GM20000 (cell line): ENCODE measurements at regions not wholly inside any gene's neighbourhood (a gene's known extent, or its start where the extent isn't known, plus 50 kb on each side); places are given as distances from the start of the nearest gene placed in this dataset.

Experiments used
- DNase-seq: peaks from one replicate; pipeline ENCODE4 v3.0.0; 2012; ENCODE audit warnings: low spot score
- CTCF ChIP-seq: IDR thresholded peaks from 2 replicates; pipeline ENCODE4 v1.5.1; 2012; ENCODE audit warnings: mild to moderate bottlenecking, control low read depth; ENCODE audit errors: extremely low read depth, missing control alignments

GRCh38 chr18:39692367-39693015 lies 2126.9 kb upstream of the CELF4 start:
- no peak for DNase-seq
- TF ChIP-seq CTCF: no peak

- DNase-seq: no peak
- TF ChIP-seq CTCF: no peak
Observed at GRCh38 chr18:39685303-39685902, 2119.8 kb upstream of the CELF4 start.

GRCh38 chr18:39681061-39681460 lies 2115.5 kb upstream of the CELF4 start:
- TF ChIP-seq CTCF: no peak
- no peak for DNase-seq

- DNase-seq: no peak
- TF ChIP-seq CTCF: no peak
Observed at GRCh38 chr18:39675906-39676305, 2110.3 kb upstream of the CELF4 start.

GRCh38 chr18:39675368-39675767 lies 2109.8 kb upstream of the CELF4 start:
- TF ChIP-seq CTCF: no peak
- DNase-seq: no peak

GRCh38 chr18:39672171-39672570 lies 2106.6 kb upstream of the CELF4 start:
- no peak for TF ChIP-seq CTCF
- DNase-seq: no peak

GRCh38 chr18:39667905-39668304 lies 2102.3 kb upstream of the CELF4 start:
- DNase-seq: no peak
- no peak for TF ChIP-seq CTCF
